ENCODE measurements at regions not wholly inside any gene's neighbourhood (a gene's known extent, or its start where the extent isn't known, plus 50 kb on each side); places are given as distances from the start of the nearest gene placed in this dataset.
"Not testable (repeated sequence)": the region's sequence is repeated elsewhere in the genome, so short reads cannot be mapped to it uniquely, and the experiment has no call there.

DNA sequence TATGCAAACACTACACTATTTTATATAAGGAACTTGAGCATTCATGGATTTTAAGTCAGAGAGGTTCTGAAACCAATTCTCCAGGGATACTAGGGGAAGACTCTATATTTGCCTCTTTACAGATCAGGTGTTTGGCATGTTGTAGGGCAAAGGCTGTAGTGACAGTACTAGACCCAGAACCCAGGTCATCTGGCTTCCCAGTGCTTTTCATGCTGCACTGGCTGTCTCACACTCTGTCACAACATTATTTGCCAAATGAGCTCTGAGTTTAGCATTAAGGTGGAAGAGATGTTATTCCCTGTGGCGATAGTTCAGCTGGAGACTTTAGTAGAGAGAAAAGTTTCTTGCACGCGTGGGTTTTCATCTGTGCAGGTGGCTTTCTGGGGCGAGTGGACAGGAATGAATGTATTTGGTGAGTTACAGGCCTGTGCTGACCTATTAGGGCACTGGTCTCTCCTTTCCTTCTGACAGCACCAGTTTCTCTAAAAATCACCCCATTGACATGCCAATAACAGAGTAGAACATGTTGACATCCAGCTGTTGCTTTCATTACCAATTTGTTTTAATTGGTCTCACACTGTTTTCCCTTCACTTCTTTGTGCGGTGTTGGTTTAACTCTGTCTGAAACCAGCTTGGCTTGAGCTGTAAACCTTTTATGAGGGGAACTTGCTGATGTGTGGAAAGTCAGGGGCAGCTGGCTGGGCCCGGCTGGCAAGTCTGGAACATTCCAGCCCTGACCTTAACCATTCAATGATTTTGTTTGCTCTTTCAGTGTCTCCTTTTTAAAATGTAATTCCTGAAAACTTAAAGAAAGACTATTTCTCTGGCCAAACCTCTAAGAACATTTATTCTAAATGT, 643.0 kb upstream of the FAM98A start:
- no peak for DNase-seq

DNA sequence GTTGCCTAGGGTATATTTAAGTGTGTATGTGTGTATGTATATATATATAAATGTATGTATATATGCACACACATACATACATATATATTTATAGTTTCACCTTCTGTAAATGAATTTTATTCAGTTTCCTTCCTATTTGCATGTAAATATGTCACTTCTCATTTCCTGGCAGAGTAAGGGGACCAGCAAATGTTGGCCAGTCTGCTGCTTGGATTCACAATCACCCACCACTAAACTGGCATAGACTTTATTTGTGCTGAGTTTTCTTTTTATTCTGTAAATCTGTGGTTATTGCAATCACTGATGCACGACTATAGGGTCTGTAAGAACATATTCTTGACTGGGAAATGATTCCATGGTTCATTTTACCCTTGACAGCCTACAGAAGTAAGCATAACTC, 640.4 kb upstream of the FAM98A start:
- DNase-seq = no peak

GRCh38 chr2:34234823-34235222, 635.7 kb upstream of the FAM98A start:
- no peak for DNase-seq

DNA sequence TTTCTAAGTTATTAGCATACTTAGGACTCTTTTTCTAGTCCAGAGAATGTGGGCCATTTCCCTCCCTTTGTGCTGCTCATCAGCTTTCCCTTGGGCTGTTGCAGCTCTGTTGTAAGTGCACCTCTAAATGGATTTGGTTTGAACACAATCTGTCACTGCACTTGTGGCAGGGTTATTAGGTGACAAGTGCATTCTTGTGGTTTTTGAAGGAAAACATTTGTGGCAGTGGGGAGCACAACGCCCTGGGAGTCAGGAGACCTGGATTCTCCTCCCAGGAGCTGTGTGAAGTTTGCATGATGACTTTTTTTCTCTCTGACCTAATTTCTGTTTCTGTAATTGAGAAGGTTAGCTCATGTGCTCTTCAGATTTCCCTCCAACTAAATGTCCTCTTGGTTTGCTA, 630.9 kb upstream of the FAM98A start:
- no peak for DNase-seq

DNA sequence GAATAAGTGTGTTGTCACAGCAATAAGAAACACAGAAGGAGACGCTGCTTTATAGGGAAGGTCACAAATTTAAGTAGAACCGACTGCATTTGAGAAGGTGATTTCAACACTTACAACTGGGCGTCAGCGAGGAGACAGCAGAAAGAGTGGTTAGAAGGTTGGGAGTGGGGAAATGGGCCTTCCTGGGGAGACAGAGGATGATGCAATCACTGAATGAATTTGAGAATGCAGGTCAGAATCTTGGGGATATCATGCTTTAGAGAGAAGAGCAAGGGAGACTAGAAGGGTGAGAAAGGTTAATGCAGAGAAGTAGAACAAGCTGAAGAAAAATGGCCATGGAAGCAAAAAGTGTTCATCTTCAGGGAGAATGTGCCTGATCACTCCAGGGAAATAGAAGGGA, 616.1 kb upstream of the FAM98A start:
- no peak for DNase-seq

- not testable (repeated sequence) for DNase-seq
These were observed 611.3 kb upstream of the FAM98A start for GRCh38 chr2:34210382-34210781.

- no peak for DNase-seq
These were observed 605.5 kb upstream of the FAM98A start for GRCh38 chr2:34204560-34204959.

- DNase-seq = no peak
These were observed 602.0 kb upstream of the FAM98A start for GRCh38 chr2:34201099-34201498.

- no peak for DNase-seq
These were observed 600.9 kb upstream of the FAM98A start for GRCh38 chr2:34199971-34200370.

DNA sequence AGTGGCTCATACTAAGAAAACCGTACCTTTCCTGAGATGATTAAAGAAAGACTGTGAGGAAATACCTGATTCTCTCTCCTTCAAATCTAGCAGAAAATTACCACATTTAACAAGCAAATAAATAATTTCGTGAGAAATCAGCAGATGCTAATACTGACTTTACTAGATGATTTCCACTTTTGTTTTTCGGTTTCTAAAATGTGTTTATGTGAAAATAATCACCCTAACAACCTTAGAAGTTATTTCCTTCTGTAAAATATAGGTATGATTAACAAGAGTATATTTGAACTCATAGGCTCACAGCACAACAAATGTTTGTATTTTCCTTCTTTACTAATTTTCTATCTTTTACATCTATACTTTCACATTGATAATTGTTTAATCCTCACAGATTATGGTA, 594.1 kb upstream of the FAM98A start:
- no peak for DNase-seq

GRCh38 chr2:34188464-34189303, 589.6 kb upstream of the FAM98A start:
- DNase-seq = no peak

- DNase-seq = no peak
These were observed 580.4 kb upstream of the FAM98A start for GRCh38 chr2:34179511-34179910.

DNA sequence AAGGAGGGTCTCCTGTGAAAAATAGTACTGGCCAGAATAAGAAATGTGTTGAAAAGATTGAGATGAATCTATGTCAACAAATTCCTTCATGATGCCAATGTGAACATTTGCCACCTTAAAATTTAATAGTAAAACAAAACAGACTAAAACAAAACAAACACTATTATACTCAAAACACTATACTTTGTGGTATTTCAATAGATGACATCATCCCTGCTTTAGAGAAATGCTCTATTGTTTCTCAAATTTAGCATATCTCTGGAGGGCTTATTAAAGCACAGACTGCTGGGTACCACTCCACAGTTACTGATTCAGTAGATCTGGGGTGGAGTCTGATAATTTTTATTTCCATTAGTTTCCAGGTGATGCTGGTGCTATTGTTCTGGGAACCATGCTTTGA, 579.4 kb upstream of the FAM98A start:
- no peak for DNase-seq

- DNase-seq = no peak
These were observed 577.6 kb upstream of the FAM98A start for GRCh38 chr2:34176693-34177092.

DNA sequence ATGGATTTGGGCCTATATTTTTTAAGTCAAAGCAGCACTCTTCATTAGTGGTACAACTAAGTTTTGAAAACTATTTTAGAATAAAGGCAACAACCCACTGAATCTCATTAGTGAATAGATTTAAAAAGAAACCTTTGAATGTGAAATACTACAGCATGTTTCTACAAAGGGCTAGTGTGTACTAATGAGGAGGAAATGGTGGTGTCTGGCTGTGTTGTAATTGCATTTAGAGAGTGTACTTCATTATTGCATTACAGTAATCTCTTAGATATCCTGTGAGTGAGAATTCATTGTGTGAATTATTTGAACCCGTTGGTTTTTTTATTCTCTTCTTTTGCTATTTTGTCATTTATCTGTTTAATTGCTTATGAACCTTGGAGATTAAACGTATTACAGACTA, 575.4 kb upstream of the FAM98A start:
- no peak for DNase-seq

DNA sequence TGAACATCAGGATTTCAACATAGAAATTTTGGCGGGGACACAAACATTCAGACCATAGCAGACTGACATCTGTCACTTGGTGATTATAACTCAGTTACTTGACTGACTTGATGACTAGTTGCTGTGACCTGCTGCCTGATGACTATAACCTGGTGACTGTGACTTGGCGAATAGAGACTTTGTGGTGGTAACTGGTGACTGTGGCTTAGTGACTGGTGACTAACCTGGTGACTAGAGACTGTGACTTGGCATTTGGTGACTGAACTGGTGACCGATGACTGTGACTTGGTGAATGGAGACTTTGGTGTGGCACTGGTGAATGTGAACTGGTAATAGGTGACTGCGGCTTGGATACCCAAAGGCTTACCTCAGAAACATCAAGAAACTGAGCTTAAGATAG, 563.1 kb upstream of the FAM98A start:
- DNase-seq = no peak

- no peak for DNase-seq
These were observed 562.5 kb upstream of the FAM98A start for GRCh38 chr2:34161549-34161948.

- no peak for DNase-seq
These were observed 560.8 kb upstream of the FAM98A start for GRCh38 chr2:34159901-34160300.

- no peak for DNase-seq
These were observed 554.4 kb upstream of the FAM98A start for GRCh38 chr2:34153484-34153883.

DNA sequence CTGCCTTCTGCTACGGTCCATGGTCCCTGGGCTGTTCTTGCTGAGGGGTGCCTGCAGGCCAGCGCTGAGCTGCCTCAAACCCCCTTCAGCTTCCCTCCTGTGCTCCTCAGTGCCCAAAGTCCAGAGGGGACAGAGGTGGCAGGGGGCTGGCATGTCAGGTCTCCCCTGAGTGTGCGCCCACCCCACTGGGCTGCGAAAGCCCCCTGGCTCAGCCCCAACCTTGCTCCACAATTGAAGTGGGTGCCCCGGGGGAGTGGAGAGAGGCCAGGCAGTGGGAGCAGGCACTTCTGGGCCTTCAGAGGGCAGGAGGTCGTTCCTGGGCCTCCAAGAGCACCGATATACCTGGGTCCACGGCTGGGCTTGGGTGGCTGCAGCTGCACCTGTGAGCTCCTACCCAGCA, 548.7 kb upstream of the FAM98A start:
- no peak for DNase-seq

DNA sequence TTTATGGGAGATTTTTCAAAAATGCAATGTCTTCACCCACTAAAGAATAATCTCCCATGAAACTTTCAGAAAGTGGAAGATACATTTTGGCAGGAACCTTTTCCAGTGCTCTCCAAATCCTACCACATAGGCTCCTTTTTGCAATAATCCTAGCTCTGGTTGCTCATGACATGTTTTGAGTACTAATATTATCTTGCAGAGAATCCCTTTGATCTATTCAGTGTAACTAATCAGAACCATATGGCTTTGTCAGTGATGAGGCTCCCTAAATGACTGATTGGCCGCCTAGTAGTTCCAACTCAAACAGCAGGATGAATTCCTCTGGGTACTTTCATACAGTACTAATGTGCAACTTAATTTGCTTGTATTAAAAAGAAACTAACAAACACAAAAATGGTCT, 544.0 kb upstream of the FAM98A start:
- DNase-seq = no peak

DNA sequence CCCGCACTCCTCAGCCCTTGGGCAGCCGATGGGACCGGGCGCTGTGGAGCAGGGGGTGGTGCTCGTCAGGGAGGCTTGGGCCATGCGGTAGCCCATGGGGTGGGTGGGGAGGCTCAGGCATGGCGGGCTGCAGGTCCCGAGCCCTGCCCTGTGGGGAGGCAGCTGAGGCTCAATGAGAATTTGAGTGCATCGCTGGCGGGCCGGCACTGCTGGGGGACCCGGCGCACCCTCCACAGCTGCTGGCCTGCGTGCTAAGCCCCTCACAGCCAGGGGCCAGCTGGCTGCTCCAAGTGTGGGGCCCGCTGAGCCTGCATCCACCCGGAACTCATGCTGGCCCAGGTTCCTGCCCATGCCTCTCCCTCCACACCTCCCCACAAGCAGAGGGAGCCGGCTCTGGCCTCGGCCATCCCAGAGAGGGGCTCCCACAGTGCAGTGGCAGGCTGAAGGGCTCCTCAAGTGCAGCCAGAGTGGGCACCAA, 543.5 kb upstream of the FAM98A start:
- not testable (repeated sequence) for DNase-seq

DNA sequence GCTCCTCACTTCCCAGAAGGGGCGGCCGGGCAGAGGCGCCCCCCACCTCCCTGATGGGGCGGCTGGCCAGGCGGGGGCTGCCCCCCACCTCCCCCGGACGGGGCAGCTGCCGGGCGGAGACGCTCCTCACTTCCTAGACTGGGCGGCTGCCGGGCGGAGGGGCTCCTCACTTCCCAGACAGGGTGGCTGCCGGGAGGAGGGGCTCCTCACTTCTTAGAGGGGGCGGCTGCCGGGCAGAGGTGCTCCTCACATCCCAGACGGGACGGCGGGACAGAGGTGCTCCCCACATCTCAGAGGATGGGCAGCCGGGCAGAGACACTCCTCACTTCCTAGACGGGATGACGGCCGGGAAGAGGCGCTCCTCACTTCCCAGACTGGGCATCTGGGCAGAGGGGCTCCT, 534.0 kb upstream of the FAM98A start:
- DNase-seq = not testable (repeated sequence)

DNA sequence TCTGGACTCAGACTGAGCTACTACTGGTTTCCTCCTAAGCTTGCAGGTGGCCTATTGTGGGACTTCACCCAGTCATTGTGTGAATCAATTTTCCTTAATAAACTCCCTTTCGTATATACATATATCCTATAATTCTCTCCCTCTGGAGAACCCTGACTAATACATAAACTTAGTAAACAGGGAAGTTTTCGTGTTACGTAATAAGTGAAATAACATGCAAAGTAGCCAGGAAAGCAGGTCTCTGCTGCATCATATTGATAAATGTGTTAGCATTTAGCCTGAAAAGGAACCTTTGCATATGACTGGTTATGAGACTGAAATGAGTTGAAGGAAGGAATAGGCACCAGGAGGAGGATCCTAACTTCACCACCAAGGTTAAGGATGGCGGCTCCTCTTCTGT, 527.2 kb upstream of the FAM98A start:
- no peak for DNase-seq

Data from NCI-H2081 (cell line).